Activated CD4-positive, alpha-beta T cell treated with anti-CD3 and anti-CD28 coated beads, Interleukin-2, amount 50 U/mL, for 16 hours (primary cell): ENCODE measurements at regions not wholly inside any gene's neighbourhood (a gene's known extent, or its start where the extent isn't known, plus 50 kb on each side); places are given as distances from the start of the nearest gene placed in this dataset.
"Not testable (repeated sequence)": the region's sequence is repeated elsewhere in the genome, so short reads cannot be mapped to it uniquely, and the experiment has no call there.

Experiments
- DNase-seq: peaks from one replicate; pipeline ENCODE4 v3.0.0-alpha.2; 2020

DNA sequence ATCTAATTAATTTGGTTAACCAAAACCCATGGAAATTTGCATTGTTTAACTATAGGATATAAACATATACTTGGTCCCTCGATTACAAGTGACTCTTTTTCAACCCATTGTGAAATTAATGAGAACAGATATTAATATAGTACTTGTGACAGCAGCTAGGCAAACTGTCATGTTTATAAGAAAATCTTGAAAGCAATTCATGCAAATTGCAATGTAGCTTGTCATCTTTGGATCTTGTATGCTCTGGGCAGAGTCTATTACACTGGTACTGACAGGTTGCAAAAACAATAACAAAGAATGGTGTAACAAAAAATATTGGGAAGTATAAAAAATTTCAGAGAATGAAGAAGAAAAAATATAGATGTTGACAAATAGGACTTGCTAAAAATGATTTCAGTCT lies 941.0 kb downstream of the DNAH5 start:
- no peak for DNase-seq

DNA sequence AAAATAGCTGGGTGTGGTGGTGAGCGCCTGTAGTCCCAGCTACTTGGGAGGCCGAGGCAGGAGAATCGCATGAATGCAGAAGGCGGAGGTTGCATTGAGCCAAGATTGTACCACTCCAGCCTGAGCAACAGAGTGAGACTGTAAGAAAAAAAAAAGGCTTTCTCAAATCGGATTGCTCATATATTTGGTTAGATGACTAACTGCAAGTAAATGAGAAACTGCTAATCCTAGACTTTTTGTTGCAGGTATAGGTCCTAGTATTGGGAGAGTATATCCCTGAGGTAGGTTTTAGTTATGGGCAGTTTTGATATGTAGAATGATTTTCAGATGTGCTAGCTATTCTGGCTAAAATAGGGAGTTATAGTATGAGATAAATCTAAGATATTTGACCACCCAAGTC lies 944.8 kb downstream of the DNAH5 start:
- DNase-seq = no peak

DNA sequence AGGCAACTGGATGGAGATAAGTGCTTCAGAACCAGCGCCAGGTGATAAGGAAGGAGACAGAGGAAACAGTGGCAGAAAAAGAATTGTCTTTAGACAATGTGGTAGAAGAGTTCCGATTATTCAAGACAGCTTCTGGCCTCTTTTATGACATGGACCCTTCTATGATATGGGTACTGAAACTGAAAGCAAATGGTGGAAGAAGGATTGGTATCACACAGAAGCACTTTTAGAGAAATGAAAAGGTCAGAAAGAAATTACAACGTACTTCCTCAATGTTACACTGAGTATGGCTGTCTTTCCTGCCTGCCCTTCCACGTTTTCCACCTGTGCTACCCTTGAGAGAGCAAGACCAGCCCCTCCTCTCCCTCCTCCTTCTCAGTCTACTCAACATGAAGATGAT lies 959.3 kb downstream of the DNAH5 start:
- DNase-seq = no peak

DNA sequence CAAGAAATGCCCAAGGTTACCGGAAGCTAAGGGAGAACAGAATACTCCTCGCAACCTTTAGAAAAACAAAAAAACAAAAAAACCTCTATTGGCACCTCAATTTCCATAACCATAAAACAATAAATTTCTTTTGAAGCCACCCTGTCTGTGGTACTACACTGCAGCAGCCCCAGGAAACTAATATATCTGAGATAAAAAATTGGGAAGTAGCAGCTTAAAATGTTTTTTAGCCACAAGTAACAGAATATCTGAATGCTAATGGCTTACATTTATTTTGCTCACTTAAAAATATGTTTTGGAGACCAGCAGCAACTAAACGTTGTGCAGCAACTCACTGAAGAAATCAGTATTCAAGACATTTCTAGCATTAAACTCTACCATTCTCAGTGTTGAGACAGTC lies 969.6 kb downstream of the DNAH5 start:
- DNase-seq = no peak

DNA sequence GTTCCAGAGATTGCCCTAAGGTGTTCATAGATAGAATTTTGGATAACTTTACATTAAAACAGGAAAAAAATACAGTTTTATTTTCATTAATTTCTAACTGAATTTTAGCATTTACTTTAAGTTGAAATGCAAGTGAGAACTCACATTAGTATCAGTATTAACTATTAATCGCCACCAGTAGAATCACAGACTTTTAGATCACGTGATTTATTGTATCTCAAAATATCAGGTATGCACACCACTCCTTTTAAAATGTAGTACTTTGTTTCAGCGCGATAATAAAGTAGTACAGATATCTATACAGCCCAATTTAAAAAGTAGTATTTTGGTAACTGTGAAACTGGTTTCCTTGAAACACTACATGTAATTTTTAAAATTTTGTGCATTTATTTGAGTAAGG lies 978.7 kb downstream of the DNAH5 start:
- no peak for DNase-seq

GRCh38 chr5:12959713-12960112 lies 984.8 kb downstream of the DNAH5 start:
- DNase-seq = no peak

DNA sequence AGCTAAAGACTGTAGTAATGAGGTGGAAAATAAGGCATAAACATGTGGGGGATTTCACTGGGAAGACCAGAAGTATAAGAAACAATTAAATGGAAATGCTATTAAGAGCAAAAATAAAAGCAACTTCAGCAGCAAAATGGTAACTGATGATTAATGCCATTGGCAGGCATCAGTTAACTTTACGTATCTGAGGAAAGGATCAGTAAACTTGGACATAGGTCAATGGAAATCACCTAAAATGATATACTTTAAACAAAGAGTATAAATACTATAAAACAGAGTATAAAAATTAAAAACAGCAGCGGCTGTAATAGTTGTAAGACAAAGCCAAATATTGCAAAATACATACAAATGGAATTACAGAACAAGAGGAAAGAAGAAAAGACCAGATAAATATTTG lies 992.1 kb downstream of the DNAH5 start:
- no peak for DNase-seq

GRCh38 chr5:12951846-12952245 lies 992.6 kb downstream of the DNAH5 start:
- no peak for DNase-seq

GRCh38 chr5:12947379-12947778 lies 997.1 kb downstream of the DNAH5 start:
- DNase-seq = no peak

GRCh38 chr5:12945477-12945876 lies 999.0 kb downstream of the DNAH5 start:
- DNase-seq = not testable (repeated sequence)

GRCh38 chr5:12936221-12936620 lies 1008.3 kb downstream of the DNAH5 start:
- no peak for DNase-seq

DNA sequence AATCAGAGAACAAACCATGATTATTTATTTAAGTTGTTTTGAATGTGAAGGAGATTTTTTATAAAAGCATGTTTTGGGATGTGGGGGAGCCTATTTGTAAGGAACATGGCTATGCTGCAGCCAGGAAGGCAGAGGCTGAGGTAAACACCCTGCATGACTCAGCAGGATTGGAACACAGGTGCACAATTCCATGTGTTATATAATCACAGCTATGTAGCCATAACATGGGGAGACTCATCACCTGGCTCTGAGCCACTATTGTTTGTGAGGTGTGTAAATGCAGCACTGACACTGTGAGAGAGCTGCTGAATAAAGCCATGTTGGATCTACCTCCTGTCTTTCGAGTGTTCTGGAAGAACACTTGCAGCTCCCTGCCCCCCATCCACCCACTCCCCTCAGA lies 1009.8 kb downstream of the DNAH5 start:
- DNase-seq = no peak

- DNase-seq = no peak
These were observed 1016.3 kb upstream of the CTNND2 start for GRCh38 chr5:12920527-12920926.

- DNase-seq = no peak
These were observed 1006.9 kb upstream of the CTNND2 start for GRCh38 chr5:12911156-12911555.

GRCh38 chr5:12910641-12911040 lies 1006.4 kb upstream of the CTNND2 start:
- DNase-seq = no peak

DNA sequence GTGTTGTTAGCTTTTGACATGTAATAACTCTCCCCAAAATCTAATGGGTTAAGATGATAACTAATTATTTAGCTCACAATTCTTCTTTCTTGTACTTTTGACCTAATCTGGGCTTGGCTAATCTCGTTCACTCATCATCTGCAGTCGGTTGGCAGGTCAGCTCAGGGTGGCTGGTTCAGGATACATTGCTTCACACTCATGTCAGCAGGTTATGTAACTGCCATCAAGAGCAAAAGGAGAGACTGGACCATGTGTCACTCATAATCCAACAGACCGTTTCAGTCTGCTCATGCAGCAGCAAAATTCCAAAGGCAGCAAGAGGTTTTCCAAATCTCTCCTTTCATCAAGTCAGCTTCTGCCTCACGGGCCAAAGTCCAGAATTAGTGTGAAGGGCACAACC lies 998.4 kb upstream of the CTNND2 start:
- DNase-seq = no peak

GRCh38 chr5:12901696-12902095 lies 997.5 kb upstream of the CTNND2 start:
- no peak for DNase-seq

DNA sequence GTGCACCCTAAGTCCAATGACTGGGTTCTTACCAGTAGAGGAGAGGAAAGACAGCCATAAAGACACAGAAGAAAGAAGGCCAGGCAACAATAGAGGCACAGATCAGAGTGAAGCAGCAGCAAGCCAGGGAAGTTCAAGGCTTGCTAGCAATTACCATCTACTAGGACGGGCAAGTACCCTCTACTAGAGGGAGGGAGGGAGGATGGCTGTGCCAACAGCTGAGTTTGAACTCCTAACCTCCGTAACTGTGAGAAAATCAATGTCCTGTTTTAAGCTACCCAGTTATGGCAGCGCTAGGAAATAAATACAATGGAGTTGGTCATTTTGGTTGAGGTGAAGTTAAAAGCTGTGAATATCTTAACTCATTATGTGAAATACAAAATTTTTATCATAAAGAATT lies 991.8 kb upstream of the CTNND2 start:
- DNase-seq = no peak

DNA sequence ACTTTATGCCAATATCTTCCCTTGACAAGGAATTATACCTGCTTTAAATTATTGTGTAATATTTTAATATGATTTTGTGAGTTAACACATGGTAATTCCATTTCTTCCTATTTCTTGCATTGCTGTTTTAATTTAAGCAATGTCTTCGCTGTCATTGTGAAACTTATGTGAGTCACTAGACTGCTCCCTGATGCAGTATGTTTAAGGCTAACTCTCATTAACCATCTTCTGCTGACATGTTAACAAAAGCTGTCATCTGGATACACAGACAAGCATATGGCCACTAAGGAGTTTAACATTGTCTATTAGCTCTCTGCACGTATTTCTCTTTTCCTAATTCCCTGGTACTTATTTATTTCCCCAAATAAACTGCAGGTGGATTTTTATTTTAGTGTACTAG lies 980.8 kb upstream of the CTNND2 start:
- no peak for DNase-seq

- DNase-seq = no peak
These were observed 979.1 kb upstream of the CTNND2 start for GRCh38 chr5:12883395-12883794.

GRCh38 chr5:12876541-12877298 lies 972.5 kb upstream of the CTNND2 start:
- no peak for DNase-seq

- no peak for DNase-seq
These were observed 966.8 kb upstream of the CTNND2 start for GRCh38 chr5:12870872-12871539.

GRCh38 chr5:12865529-12865928 lies 961.3 kb upstream of the CTNND2 start:
- no peak for DNase-seq

DNA sequence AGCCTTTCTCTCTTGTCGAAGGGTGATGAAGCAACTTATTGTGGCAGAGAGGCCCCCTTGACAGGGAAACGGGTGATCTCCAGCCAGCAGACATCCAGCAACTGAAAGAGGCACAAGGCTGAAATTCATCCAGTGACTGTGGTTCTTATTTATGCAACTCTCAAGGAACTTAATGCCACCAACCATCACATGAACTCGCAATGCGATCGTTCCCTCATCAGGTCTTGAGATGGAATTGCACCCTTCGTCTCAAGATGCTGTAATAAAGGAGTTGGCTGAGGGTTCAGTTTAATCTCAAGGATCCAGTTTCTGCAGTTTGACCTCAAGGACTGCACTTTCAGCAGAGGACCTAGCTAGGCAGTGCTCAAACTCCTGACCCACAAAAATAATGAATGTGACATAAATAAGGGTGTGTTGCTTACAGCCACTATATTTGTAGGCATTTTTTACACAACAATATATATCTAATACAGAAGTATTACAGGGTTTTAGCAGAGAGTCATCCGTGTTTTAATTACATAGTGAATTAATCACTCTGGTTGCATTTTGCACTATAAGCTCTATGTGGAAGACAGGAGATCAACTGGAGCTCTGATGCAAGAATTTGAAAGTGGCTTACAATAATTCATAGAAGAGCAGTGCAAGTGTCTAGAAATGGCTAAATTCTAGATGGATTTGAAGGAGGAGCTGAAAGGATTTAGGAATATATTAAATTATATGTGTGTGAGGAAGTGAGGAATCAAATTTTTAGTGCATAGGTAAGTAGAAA lies 957.8 kb upstream of the CTNND2 start:
- DNase-seq = no peak
